Neural cell (in vitro differentiated cells): ENCODE measurements at regions not wholly inside any gene's neighbourhood (a gene's known extent, or its start where the extent isn't known, plus 50 kb on each side); places are given as distances from the start of the nearest gene placed in this dataset.
"Not testable (repeated sequence)": the region's sequence is repeated elsewhere in the genome, so short reads cannot be mapped to it uniquely, and the experiment has no call there.

Source experiments
- H2AFZ ChIP-seq: fragments of 200-600, 300-800 bp; sonication (generic), shearing (Covaris generic); 2 replicates; pipeline ENCODE4 v1.6.0; 2014; ENCODE audit warnings: low read depth, mild to moderate bottlenecking, antibody characterized with exemption, low read length, moderate library complexity
- H3F3A ChIP-seq: fragments of 200-600 bp; shearing (Covaris generic); 2 replicates; pipeline ENCODE4 v1.6.1; 2016; ENCODE audit warnings: mild to moderate bottlenecking, moderate library complexity, mixed read lengths, antibody characterized with exemption, low read length; ENCODE audit not compliant: insufficient read depth, poor library complexity, severe bottlenecking
- H3K27ac ChIP-seq: fragments of 200-600, 300-800 bp; sonication (generic), shearing (Covaris generic); 2 replicates; pipeline ENCODE4 v1.5.1; 2014; ENCODE audit warnings: mild to moderate bottlenecking, low read length, moderate library complexity
- H3K27me3 ChIP-seq: fragments of 300-800, 200-600 bp; sonication (generic), shearing (Covaris generic); 2 replicates; pipeline ENCODE4 v1.6.0; 2014; ENCODE audit warnings: mild to moderate bottlenecking, low read depth, low read length, moderate library complexity; ENCODE audit not compliant: insufficient read depth
- H3K36me3 ChIP-seq: fragments of 300-800, 200-600 bp; sonication (generic), shearing (Covaris generic); 2 replicates; pipeline ENCODE4 v1.5.1; 2014; ENCODE audit warnings: mild to moderate bottlenecking, antibody characterized with exemption, low read length, moderate library complexity; ENCODE audit not compliant: insufficient read depth
- H3K4me2 ChIP-seq: fragments of 300-800, 200-600 bp; sonication (generic), shearing (Covaris generic); 2 replicates; pipeline ENCODE4 v1.6.0; 2014; ENCODE audit warnings: mild to moderate bottlenecking, low read length
- H3K4me3 ChIP-seq: fragments of 300-800, 200-600 bp; sonication (generic), shearing (Covaris generic); 2 replicates; pipeline ENCODE4 v1.5.1; 2014; ENCODE audit warnings: mild to moderate bottlenecking, low read length, moderate library complexity
- H3K79me2 ChIP-seq: fragments of 200-600 bp; shearing (Covaris generic); replicated peaks from 2 replicates; pipeline ENCODE4 v1.6.0; 2014; ENCODE audit warnings: mild to moderate bottlenecking, low read length, moderate library complexity; ENCODE audit not compliant: insufficient read depth
- H3K9ac ChIP-seq: fragments of 300-800, 200-600 bp; sonication (generic), shearing (Covaris generic); 2 replicates; pipeline ENCODE4 v1.6.1; 2016; ENCODE audit warnings: mild to moderate bottlenecking, low read length, mixed read lengths
- H3K9me2 ChIP-seq: fragments of 200-600 bp; shearing (Covaris generic); 2 replicates; pipeline ENCODE4 v1.6.1; 2016; ENCODE audit warnings: mild to moderate bottlenecking, low read length, mixed read lengths; ENCODE audit not compliant: insufficient read depth
- H3K9me3 ChIP-seq: fragments of 200-600, 300-800 bp; sonication (generic), shearing (Covaris generic); 2 replicates; pipeline ENCODE4 v1.6.1; 2016; ENCODE audit warnings: mild to moderate bottlenecking, mixed run types, low read length, moderate library complexity, mixed read lengths
- H4K20me1 ChIP-seq: fragments of 200-600 bp; shearing (Covaris generic); 2 replicates; pipeline ENCODE4 v1.6.1; 2016; ENCODE audit warnings: mild to moderate bottlenecking, mixed run types; ENCODE audit not compliant: insufficient read depth
- EP300 ChIP-seq: fragments of 450-650 bp; conservative IDR thresholded peaks from 2 replicates; pipeline ENCODE4 v1.6.1; 2014; ENCODE audit warnings: antibody characterized with exemption, mild to moderate bottlenecking, moderate library complexity; ENCODE audit not compliant: poor library complexity, severe bottlenecking
- EZH2 ChIP-seq: fragments of 200-600, 300-800 bp; shearing (Covaris generic), sonication (generic); IDR thresholded peaks from 2 replicates; pipeline ENCODE4 v1.6.1; 2014; ENCODE audit warnings: antibody characterized with exemption, low read length, borderline replicate concordance, mild to moderate bottlenecking; ENCODE audit not compliant: insufficient read depth, poor library complexity, severe bottlenecking
- MXI1 ChIP-seq: fragments of 450-650 bp; conservative IDR thresholded peaks from 2 replicates; pipeline ENCODE4 v1.6.1; 2014; ENCODE audit warnings: antibody characterized with exemption, mild to moderate bottlenecking; ENCODE audit not compliant: poor library complexity, severe bottlenecking
- POLR2AphosphoS5 ChIP-seq: IDR thresholded peaks from 2 replicates; pipeline ENCODE4 v1.6.1; 2012
- RAD21 ChIP-seq: fragments of 450-650 bp; conservative IDR thresholded peaks from 2 replicates; pipeline ENCODE4 v1.6.1; 2014; ENCODE audit warnings: antibody characterized with exemption, mild to moderate bottlenecking, moderate library complexity
- SMC3 ChIP-seq: fragments of 450-650 bp; conservative IDR thresholded peaks from 2 replicates; pipeline ENCODE4 v1.6.1; 2014; ENCODE audit warnings: antibody characterized with exemption, mild to moderate bottlenecking, moderate library complexity; ENCODE audit not compliant: poor library complexity
- TAF1 ChIP-seq: IDR thresholded peaks from 2 replicates; pipeline ENCODE4 v1.6.1; 2012; ENCODE audit warnings: low read depth
- TF ChIP-seq, protein P1 (sequence below): fragments of 450-650 bp; IDR thresholded peaks from 2 replicates; pipeline ENCODE4 v1.5.1; 2014; ENCODE audit warnings: antibody characterized with exemption, mild to moderate bottlenecking, moderate library complexity; ENCODE audit not compliant: poor library complexity, severe bottlenecking
- TF ChIP-seq, protein P2 (sequence below): IDR thresholded peaks from 2 replicates; pipeline ENCODE4 v1.6.1; 2012; ENCODE audit warnings: borderline replicate concordance

DNA sequence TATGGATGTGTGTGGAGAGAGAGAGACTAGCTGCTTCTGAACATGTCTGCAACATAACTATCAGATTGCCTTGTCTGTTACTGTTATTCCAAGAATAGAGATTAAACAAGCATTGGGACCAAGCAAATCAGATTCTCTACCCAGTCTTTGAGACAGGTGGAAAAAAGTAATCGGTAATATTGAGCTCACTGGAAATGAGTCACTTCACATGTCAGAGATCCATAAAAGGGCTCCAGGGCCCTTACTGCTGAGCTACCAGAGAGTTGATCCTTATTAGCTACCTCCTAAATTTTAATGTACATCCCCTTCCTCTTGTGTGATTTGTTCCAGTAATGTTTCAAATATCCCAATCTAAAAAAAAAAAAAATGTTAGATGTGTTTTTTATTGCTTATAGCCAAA is 2118.0 kb downstream of the PCDH9 start:
- H3K4me2 ChIP-seq: no peak overlapping the region
- no peaks in the 10 kb centered on the region for H3K27me3 ChIP-seq
- H3K36me3 ChIP-seq: no peaks in the 10 kb centered on the region
- TF ChIP-seq RAD21 (no peak), TAF1 (no peak), POLR2AphosphoS5 (no peak), EP300 (no peak), MXI1 (no peak), EZH2 (no peak), SMC3 (no peak)
- TF ChIP-seq, protein P1, sequence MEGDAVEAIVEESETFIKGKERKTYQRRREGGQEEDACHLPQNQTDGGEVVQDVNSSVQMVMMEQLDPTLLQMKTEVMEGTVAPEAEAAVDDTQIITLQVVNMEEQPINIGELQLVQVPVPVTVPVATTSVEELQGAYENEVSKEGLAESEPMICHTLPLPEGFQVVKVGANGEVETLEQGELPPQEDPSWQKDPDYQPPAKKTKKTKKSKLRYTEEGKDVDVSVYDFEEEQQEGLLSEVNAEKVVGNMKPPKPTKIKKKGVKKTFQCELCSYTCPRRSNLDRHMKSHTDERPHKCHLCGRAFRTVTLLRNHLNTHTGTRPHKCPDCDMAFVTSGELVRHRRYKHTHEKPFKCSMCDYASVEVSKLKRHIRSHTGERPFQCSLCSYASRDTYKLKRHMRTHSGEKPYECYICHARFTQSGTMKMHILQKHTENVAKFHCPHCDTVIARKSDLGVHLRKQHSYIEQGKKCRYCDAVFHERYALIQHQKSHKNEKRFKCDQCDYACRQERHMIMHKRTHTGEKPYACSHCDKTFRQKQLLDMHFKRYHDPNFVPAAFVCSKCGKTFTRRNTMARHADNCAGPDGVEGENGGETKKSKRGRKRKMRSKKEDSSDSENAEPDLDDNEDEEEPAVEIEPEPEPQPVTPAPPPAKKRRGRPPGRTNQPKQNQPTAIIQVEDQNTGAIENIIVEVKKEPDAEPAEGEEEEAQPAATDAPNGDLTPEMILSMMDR: no peak
- H3K9me2 ChIP-seq: no peaks in the 10 kb centered on the region
- H3F3A ChIP-seq: no peaks in the 10 kb centered on the region
- H3K9me3 ChIP-seq: no peaks in the 10 kb centered on the region
- no peaks in the 10 kb centered on the region for H3K79me2 ChIP-seq
- no peak overlapping the region for H3K27ac ChIP-seq
- no peak overlapping the region for H3K9ac ChIP-seq
- no peaks in the 10 kb centered on the region for H4K20me1 ChIP-seq
- no peak overlapping the region for H2AFZ ChIP-seq
- H3K4me3 ChIP-seq: no peak overlapping the region

DNA sequence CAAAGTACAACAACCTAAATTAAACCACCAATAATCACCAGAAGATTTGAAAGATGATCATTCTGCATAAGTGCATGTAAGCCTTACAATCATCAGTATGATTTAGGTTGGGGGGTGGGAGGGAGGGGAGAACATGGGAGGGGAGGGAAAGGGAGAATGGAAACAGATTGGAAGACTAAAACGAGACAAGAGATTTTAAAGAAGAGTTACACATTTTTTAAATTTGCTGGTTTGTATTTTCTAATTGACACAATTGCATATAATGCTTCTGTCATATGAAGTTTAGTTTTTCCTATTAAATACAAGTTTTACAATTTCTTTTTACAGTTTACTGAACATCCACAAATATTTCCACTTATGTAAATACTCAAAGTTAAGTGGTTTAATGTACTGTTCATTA is 2118.9 kb downstream of the PCDH9 start:
- Histone ChIP-seq H3K9me2 (no peaks in the 10 kb centered on the region), H3K27me3 (no peaks in the 10 kb centered on the region), H4K20me1 (no peaks in the 10 kb centered on the region), H3K9ac (no peak overlapping the region), H3K9me3 (no peaks in the 10 kb centered on the region), H2AFZ (no peak overlapping the region), H3K4me2 (no peak overlapping the region), H3K79me2 (no peaks in the 10 kb centered on the region), H3K36me3 (no peaks in the 10 kb centered on the region), H3F3A (no peaks in the 10 kb centered on the region), H3K4me3 (no peak overlapping the region), H3K27ac (no peak overlapping the region)
- no peak for TF ChIP-seq SMC3
- no peak for TF ChIP-seq RAD21
- TF ChIP-seq, protein P1: no peak
- TF ChIP-seq, protein P2, sequence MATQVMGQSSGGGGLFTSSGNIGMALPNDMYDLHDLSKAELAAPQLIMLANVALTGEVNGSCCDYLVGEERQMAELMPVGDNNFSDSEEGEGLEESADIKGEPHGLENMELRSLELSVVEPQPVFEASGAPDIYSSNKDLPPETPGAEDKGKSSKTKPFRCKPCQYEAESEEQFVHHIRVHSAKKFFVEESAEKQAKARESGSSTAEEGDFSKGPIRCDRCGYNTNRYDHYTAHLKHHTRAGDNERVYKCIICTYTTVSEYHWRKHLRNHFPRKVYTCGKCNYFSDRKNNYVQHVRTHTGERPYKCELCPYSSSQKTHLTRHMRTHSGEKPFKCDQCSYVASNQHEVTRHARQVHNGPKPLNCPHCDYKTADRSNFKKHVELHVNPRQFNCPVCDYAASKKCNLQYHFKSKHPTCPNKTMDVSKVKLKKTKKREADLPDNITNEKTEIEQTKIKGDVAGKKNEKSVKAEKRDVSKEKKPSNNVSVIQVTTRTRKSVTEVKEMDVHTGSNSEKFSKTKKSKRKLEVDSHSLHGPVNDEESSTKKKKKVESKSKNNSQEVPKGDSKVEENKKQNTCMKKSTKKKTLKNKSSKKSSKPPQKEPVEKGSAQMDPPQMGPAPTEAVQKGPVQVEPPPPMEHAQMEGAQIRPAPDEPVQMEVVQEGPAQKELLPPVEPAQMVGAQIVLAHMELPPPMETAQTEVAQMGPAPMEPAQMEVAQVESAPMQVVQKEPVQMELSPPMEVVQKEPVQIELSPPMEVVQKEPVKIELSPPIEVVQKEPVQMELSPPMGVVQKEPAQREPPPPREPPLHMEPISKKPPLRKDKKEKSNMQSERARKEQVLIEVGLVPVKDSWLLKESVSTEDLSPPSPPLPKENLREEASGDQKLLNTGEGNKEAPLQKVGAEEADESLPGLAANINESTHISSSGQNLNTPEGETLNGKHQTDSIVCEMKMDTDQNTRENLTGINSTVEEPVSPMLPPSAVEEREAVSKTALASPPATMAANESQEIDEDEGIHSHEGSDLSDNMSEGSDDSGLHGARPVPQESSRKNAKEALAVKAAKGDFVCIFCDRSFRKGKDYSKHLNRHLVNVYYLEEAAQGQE: no peak
- TF ChIP-seq POLR2AphosphoS5: no peak
- no peak for TF ChIP-seq TAF1
- TF ChIP-seq EZH2: no peak
- TF ChIP-seq EP300: no peak
- no peak for TF ChIP-seq MXI1

DNA sequence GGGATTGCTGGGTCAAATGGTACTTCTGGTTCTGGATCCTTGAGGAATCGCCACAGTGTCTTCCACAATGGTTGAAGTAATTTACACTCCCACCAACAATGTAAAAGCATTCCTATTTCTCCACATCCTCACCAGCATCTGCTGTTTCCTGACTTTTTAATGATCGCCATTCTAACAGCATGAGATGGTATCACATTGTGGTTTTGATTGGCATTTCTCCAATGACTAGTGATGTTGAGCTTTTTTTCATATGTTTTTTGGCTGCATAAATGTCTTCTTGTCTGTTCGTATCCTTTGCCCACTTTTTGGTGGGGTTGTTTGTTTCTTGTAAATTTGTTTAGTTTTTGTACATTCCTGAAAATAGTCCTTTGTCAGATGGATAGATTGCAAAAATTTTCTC is 2125.7 kb downstream of the PCDH9 start:
- H3K4me2 ChIP-seq, H2AFZ ChIP-seq, H3K9me2 ChIP-seq, H3K79me2 ChIP-seq, H4K20me1 ChIP-seq, H3K36me3 ChIP-seq, H3K4me3 ChIP-seq, H3K27ac ChIP-seq, H3K27me3 ChIP-seq, H3F3A ChIP-seq, H3K9ac ChIP-seq, H3K9me3 ChIP-seq: not testable (repeated sequence)
